WI38 (cell line): ENCODE measurements at regions not wholly inside any gene's neighbourhood (a gene's known extent, or its start where the extent isn't known, plus 50 kb on each side); places are given as distances from the start of the nearest gene placed in this dataset.

ENCODE experiments used
- H3K4me3 ChIP-seq: 2 replicates; pipeline ENCODE4 v1.5.1; 2011; ENCODE audit warnings: low read depth, mild to moderate bottlenecking, control low read depth, low read length
- CTCF ChIP-seq: IDR thresholded peaks from 2 replicates; pipeline ENCODE4 v1.5.1; 2012; ENCODE audit warnings: low read depth, mild to moderate bottlenecking, control low read depth, low read length

GRCh38 chr7:16933296-16934279 is 51.8 kb upstream of the AGR3 start:
- no peak overlapping the region for H3K4me3 ChIP-seq
- no peak for TF ChIP-seq CTCF

GRCh38 chr7:16934722-16935340 is 53.0 kb upstream of the AGR3 start:
- H3K4me3 ChIP-seq: no peak overlapping the region
- no peak for TF ChIP-seq CTCF

DNA sequence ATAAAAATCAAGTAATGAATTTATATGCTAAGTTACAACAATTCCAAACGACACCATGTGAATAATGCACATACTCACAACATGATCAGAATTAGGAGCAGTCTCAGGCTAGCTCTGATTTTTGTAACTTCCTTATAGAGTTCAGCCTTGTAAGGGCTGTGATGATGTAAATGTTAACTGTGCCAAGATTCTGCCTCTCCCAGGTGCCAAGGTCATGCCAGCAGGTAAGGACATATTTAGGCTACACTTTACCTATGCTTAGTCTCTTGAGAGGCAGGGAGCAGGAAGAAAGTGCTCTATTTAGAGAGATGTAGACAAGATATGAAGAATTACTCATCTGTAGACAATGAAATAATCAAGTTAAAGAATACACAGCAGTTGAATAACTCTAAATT is 53.6 kb upstream of the AGR3 start:
- no peak overlapping the region for H3K4me3 ChIP-seq
- no peak for TF ChIP-seq CTCF

DNA sequence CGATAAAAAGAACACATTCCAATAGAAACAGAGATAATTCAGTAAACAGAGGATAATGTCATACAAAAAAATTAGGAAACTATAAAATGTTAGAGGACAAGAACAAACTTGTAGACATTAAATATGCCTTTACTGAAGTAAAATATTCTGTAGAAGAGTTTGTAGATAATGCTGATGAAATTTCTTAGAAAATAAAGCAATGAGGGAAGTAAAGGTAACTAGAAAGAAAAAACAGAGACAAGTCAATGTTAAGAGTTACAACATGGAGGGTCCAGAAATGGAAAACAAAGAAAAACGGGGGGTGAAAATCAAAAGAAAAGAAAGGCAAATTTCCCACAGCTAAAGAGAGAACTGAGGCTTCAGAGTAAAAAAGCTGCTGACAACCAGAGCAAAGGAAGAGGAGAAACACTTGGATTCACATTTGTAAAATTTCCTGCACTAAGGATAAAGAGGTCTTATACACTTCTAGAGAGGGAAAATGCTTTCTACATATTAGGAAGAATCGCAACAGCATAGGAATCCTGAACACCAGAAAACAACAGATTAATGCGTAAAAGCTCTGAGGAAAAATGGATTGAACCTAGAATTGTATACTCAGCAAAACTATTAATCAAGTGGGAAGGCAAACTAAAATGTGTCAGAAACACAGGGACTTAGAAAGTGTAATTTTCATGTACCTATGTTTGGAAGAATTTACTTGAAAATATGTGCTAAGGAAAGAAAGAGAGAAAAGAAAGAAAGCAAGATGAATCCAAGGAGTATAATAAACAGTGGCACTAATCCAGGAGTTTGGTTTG is 55.0 kb upstream of the AGR3 start:
- no peak for TF ChIP-seq CTCF
- H3K4me3 ChIP-seq: no peak overlapping the region

GRCh38 chr7:16939161-16939560 is 57.4 kb upstream of the AGR3 start:
- no peak overlapping the region for H3K4me3 ChIP-seq
- no peak for TF ChIP-seq CTCF

DNA sequence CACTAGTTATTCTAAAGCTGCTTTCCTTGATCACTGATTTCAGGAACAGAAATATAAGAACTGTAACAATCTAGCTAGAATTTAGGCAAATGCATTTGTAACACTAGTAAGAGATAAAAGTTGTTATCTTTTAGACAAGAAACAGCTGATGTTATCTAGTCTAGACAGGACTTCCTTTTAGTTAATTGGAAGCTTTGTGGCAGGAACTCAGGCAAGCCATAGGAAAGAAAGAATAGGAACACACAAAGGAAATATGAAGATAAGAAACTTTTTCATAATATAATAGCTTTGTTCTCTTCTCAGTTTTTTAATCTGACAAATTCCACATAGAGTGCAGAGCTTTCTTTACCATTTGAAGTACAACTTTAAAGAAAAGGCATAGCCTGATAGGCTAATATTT is 59.0 kb upstream of the AGR3 start:
- TF ChIP-seq CTCF: no peak
- no peak overlapping the region for H3K4me3 ChIP-seq
